Testis (tissue), 2 donors: ENCODE measurements at regions not wholly inside any gene's neighbourhood (a gene's known extent, or its start where the extent isn't known, plus 50 kb on each side); places are given as distances from the start of the nearest gene placed in this dataset.

Source experiments
- DNase-seq: peaks from one replicate; pipeline ENCODE4 v3.0.0-alpha.2; 2019
- H3K27ac ChIP-seq, 2 donors: fragments of 200-600 bp; sonication (generic); one replicate each; pipeline ENCODE4 v1.5.1; 2019
- H3K27me3 ChIP-seq: fragments of 200-600 bp; sonication (generic); one replicate; pipeline ENCODE4 v1.5.1; 2019
- H3K36me3 ChIP-seq: fragments of 200-600 bp; sonication (generic); one replicate; pipeline ENCODE4 v1.5.1; 2017; ENCODE audit warnings: low read depth; ENCODE audit errors: missing control alignments
- H3K4me1 ChIP-seq: fragments of 200-600 bp; sonication (generic); one replicate; pipeline ENCODE4 v1.5.1; 2019
- H3K4me3 ChIP-seq, 2 donors: fragments of 200-600 bp; sonication (generic); one replicate each; pipeline ENCODE4 v1.5.1; 2017 to 2019
- H3K9me3 ChIP-seq: fragments of 200-600 bp; sonication (generic); one replicate; pipeline ENCODE4 v1.5.1; 2017
- POLR2A ChIP-seq: fragments of 450-650 bp; IDR thresholded peaks from one replicate; pipeline ENCODE4 v1.6.1; 2017; ENCODE audit warnings: antibody characterized with exemption, mild to moderate bottlenecking, moderate library complexity
- WGBS, 2 donors: methylation state at CpG; one replicate each; pipeline ENCODE4 v1.1.5; 2018; 5-methylcytosine and 5-hydroxymethylcytosine counted together
- intact Hi-C: fragments of 100-400 bp; cut with DNase I; formaldehyde crosslinking; loops from one replicate; pipeline ENCODE4 v1.15.1; 2023; ENCODE audit warnings: low total_unique reads
- TF ChIP-seq, protein P1 (sequence below), 3 experiments: fragments of 450-650 bp in 2 of 3; fragments of 200-600 bp in 1 of 3; sonication (generic) in 1 of 3; IDR thresholded peaks; one replicate each; pipeline ENCODE4 v1.5.1; 2016 to 2019; ENCODE audit warnings: antibody characterized with exemption in 3 of 3, mild to moderate bottlenecking in 2 of 3, moderate library complexity in 1 of 3

DNA sequence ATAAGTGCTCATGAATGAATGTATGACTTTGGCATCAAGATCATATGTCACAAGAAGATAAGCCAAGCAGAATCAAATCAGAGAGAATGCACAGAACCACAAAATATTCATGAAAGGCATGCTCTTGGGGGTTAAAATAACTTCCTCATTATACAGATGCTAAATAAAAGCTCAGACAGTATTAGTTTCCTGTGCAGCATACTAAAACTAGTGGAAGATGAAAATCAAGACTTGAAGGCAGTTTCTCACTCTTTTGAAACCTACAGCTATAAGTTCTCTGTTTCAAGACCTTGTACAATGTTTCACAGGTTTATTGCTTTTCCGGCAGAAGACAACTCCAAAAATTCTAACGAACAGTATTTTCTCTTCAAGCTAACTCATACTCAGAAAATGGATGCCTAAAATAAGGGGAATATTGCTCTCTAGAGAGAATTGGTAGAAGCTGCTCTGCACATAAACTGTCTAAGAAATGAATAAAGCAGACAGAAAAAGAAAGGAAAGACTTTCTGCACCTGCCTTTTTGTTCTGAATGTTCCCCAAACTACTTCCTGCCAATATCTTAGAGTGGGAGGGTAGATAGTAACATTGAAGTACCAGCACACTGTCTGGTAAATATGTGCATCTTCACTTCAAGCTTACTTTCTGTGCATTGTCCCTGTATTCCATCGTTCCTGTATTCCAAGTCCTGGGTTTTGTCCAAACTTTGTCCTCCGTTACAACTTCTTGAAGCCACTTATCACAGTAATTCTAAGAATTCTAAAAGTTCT lies 639.4 kb upstream of the FAT3 start:
- Histone ChIP-seq H3K36me3 (no peaks in the 10 kb centered on the region), H3K27me3 (no peaks in the 10 kb centered on the region), H3K27ac (no peak overlapping the region), H3K4me3 (no peak overlapping the region), H3K9me3 (no peaks in the 10 kb centered on the region), H3K4me1 (no peaks in the 10 kb centered on the region)
- intact Hi-C loops, result no loop called here
- no peak for TF ChIP-seq POLR2A
- TF ChIP-seq, protein P1, sequence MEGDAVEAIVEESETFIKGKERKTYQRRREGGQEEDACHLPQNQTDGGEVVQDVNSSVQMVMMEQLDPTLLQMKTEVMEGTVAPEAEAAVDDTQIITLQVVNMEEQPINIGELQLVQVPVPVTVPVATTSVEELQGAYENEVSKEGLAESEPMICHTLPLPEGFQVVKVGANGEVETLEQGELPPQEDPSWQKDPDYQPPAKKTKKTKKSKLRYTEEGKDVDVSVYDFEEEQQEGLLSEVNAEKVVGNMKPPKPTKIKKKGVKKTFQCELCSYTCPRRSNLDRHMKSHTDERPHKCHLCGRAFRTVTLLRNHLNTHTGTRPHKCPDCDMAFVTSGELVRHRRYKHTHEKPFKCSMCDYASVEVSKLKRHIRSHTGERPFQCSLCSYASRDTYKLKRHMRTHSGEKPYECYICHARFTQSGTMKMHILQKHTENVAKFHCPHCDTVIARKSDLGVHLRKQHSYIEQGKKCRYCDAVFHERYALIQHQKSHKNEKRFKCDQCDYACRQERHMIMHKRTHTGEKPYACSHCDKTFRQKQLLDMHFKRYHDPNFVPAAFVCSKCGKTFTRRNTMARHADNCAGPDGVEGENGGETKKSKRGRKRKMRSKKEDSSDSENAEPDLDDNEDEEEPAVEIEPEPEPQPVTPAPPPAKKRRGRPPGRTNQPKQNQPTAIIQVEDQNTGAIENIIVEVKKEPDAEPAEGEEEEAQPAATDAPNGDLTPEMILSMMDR (IDR thresholded peaks at IDR 0.05), result no peak
- WGBS, 2 donors, result 50 to 54% methylated on average over 4 of the region's 4 CpGs
- DNase-seq, result no peak

DNA sequence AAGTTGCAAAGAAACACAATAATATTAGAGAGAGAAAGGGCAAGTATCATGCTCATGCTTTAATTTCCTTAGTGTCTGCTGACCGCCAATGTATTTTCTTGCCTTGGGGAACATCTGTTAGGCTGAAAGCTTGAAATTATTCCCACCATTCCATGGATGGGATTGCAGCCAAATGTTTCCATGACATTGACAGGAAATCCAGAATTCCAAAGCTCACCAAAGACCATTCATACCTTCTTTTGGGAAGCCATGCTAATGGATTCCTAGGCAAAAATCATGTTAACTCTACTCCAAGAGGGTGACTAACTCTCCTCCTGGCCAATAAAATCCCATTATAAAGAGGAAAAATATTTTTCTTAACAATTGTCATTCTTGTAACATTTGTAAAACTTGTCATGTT lies 661.4 kb upstream of the FAT3 start:
- no peaks in the 10 kb centered on the region for H3K36me3 ChIP-seq
- intact Hi-C loops, result no loop called here
- H3K9me3 ChIP-seq, result no peaks in the 10 kb centered on the region
- TF ChIP-seq, protein P1 (IDR thresholded peaks at IDR 0.05), result no peak
- TF ChIP-seq POLR2A, result no peak
- H3K4me3 ChIP-seq, result no peak overlapping the region
- 87 to 94% methylated on average over 1 of the region's 1 CpG for WGBS, 2 donors
- no peak overlapping the region for H3K27ac ChIP-seq
- DNase-seq, result no peak
- no peaks in the 10 kb centered on the region for H3K4me1 ChIP-seq
- H3K27me3 ChIP-seq, result no peaks in the 10 kb centered on the region

DNA sequence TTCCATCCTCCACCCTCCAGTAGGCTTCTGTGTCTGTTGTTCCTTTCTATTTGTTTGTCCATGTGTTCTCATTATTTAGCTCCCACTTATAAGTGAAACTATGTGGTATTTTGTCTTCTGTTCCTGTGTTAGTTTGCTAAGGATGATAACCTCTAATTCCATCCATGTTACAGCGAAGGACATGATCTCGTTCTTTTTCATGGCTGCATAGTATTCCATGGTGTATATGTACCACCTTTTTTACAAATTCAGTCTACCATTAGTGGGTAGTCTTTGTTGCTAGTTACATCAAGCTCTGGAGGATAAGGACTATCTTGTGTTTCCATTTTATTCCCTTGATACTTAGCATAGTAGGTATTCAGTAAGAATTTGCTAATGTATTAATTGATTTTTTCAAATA lies 664.2 kb upstream of the FAT3 start:
- TF ChIP-seq, protein P1 (IDR thresholded peaks at IDR 0.05), result no peak
- no peak for TF ChIP-seq POLR2A
- 88 to 96% methylated on average over 2 of the region's 2 CpGs for WGBS, 2 donors
- no peaks in the 10 kb centered on the region for H3K4me1 ChIP-seq
- H3K4me3 ChIP-seq, result no peak overlapping the region
- DNase-seq, result no peak
- no peaks in the 10 kb centered on the region for H3K36me3 ChIP-seq
- no peak overlapping the region for H3K27ac ChIP-seq
- intact Hi-C loops, result no loop called here
- no peaks in the 10 kb centered on the region for H3K9me3 ChIP-seq
- no peaks in the 10 kb centered on the region for H3K27me3 ChIP-seq

DNA sequence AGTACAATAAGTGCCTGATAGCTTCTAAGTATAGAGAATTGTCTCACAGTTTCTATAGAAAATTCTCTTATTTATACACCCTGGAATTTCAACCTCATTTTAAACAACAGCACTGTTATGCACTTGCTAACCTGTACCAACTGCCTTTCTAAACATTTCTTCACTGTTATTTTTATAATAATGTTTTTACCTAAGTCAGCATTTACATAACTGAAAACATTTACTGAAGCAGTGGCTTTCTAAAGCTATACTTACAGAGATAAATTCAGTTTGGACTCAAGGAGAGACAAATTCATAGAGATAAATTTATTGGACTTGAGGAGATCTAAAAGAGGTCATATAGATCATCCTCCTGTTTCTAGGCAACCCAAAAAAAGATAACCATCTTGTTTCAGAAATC lies 686.6 kb upstream of the FAT3 start:
- Histone ChIP-seq H3K27me3 (no peaks in the 10 kb centered on the region), H3K4me1 (no peaks in the 10 kb centered on the region), H3K36me3 (no peaks in the 10 kb centered on the region), H3K9me3 (no peaks in the 10 kb centered on the region), H3K4me3 (no peak overlapping the region), H3K27ac (no peak overlapping the region)
- intact Hi-C loops, result no loop called here
- TF ChIP-seq, protein P1 (IDR thresholded peaks at IDR 0.05), result no peak
- TF ChIP-seq POLR2A, result no peak
- no peak for DNase-seq

DNA sequence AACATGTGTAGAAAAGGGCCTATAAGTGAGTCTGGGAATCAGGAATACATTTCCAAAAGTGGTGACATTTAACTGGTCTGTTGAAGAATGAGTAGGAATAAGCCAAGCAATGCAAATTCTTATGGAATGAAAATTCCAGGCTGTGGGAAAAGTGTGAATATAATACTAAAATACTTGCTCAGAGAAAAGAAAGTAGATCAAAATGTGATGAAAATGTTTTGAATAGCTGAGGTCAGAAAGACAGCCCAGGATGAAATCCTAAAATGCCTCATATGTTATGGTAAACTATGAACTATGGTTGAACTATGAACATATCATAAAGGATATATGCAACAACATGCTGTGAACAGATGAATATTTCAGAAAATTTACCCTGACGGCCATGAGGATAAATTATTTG lies 688.3 kb upstream of the FAT3 start:
- no peak for DNase-seq
- H3K4me1 ChIP-seq, result no peaks in the 10 kb centered on the region
- no peaks in the 10 kb centered on the region for H3K36me3 ChIP-seq
- no peaks in the 10 kb centered on the region for H3K27me3 ChIP-seq
- WGBS, 2 donors, result 82 to 88% methylated on average over 1 of the region's 1 CpG
- no peak overlapping the region for H3K27ac ChIP-seq
- TF ChIP-seq POLR2A, result no peak
- TF ChIP-seq, protein P1 (IDR thresholded peaks at IDR 0.05), result no peak
- no peaks in the 10 kb centered on the region for H3K9me3 ChIP-seq
- no peak overlapping the region for H3K4me3 ChIP-seq
- intact Hi-C loops, result no loop called here
